Activated naive CD8-positive, alpha-beta T cell treated with anti-CD3 and anti-CD28 coated beads, Interleukin-2, amount 50 U/mL, for 24 hours (primary cell): ENCODE measurements at regions not wholly inside any gene's neighbourhood (a gene's known extent, or its start where the extent isn't known, plus 50 kb on each side); places are given as distances from the start of the nearest gene placed in this dataset.
"Not testable (repeated sequence)": the region's sequence is repeated elsewhere in the genome, so short reads cannot be mapped to it uniquely, and the experiment has no call there.

Experiments used
- ATAC-seq: fragments of 150-1000 bp; cut with Tn5 transposase; one replicate; pipeline ENCODE4 v1.10.0; 2021
- DNase-seq: peaks from one replicate; pipeline ENCODE4 v3.0.0; 2021
- H3K27ac Mint-ChIP-seq: one replicate; pipeline ENCODE4 v1.8.0; 2021; ENCODE audit warnings: mild to moderate bottlenecking, mixed read lengths
- H3K27me3 Mint-ChIP-seq: one replicate; pipeline ENCODE4 v1.8.0; 2021; ENCODE audit warnings: mixed read lengths
- H3K36me3 Mint-ChIP-seq: one replicate; pipeline ENCODE4 v1.8.0; 2021; ENCODE audit warnings: low read depth, mixed read lengths
- H3K4me1 Mint-ChIP-seq: one replicate; pipeline ENCODE4 v1.8.0; 2021; ENCODE audit warnings: mixed read lengths
- H3K4me3 Mint-ChIP-seq: one replicate; pipeline ENCODE4 v1.8.0; 2021; ENCODE audit warnings: mild to moderate bottlenecking, moderate library complexity, mixed read lengths
- H3K9me3 Mint-ChIP-seq: one replicate; pipeline ENCODE4 v1.8.0; 2021; ENCODE audit warnings: mixed read lengths

GRCh38 chr12:28776913-28777422 lies 372.1 kb upstream of the FAR2 start:
- peaks cover 2% of the 10 kb centered on the region for H3K27me3 Mint-ChIP-seq
- no peak overlapping the region for H3K4me3 Mint-ChIP-seq
- DNase-seq (no peak), ATAC-seq (no peak)
- no peak overlapping the region for H3K27ac Mint-ChIP-seq
- H3K9me3 Mint-ChIP-seq, result no peaks in the 10 kb centered on the region
- peaks cover 2% of the 10 kb centered on the region for H3K4me1 Mint-ChIP-seq
- H3K36me3 Mint-ChIP-seq, result no peaks in the 10 kb centered on the region

DNA sequence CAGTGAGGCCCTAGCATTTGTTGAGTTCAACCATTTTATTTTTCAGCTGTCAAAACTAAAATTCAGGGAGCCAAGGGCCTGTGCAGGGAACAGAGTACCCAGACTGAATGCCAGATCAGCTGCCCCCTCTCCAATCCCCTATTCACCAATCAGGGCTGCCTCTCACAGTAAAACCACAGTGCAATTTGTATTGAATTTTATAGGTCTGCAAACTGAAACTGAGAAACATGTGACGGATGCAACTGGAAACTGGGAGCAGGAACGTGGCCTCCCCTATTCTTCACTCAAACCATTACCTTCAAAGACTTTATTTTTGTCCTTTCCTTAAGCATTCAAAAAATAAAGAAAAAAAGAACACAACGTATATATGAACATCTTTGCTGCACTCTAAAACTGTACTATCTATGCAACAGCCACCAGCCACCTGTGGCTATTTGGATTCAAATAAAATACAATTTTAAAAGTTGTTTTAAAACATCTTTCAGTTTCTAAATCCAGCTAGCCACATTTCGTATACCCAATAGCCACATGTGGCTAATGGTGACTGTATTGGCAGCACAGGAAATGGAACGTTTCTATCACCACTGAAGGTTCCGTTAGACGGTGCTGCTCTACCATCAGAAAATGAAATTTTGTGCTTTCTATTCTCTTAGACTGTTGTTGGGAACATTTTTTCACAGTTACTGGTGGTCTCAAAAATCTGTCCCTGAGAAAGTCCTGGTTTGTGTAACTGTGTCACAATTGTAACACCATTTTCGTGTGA lies 371.3 kb upstream of the FAR2 start:
- Mint-ChIP-seq H3K9me3 (no peaks in the 10 kb centered on the region), H3K27ac (no peak overlapping the region), H3K36me3 (no peaks in the 10 kb centered on the region), H3K4me3 (no peak overlapping the region), H3K4me1 (peaks cover 2% of the 10 kb centered on the region), H3K27me3 (peaks cover 2% of the 10 kb centered on the region)
- DNase-seq, result no peak
- ATAC-seq, result peak; percentile 36

DNA sequence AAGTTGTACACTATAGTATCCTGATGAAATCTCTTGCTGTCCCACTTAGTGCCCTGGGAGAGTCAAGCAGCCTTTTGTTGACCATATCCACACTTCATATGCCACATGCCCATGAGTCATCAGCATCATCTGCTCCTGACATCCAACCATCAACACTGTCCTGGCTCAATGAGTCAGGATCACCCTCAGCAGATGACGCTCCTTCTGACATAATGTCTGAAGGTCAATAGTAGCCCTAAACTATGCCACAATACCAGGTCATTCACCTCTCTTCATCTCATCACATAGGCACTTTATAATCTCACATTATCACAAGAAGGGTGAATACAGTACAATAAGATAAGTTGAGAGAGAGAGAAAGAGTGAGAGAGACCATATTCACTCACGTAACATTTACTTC lies 369.0 kb upstream of the FAR2 start:
- Mint-ChIP-seq H3K4me3 (no peak overlapping the region), H3K36me3 (no peaks in the 10 kb centered on the region), H3K27ac (no peak overlapping the region), H3K4me1 (peaks cover 2% of the 10 kb centered on the region), H3K27me3 (peaks cover 4% of the 10 kb centered on the region), H3K9me3 (no peaks in the 10 kb centered on the region)
- ATAC-seq, result peak; percentile 49
- no peak for DNase-seq

GRCh38 chr12:28780960-28781359 lies 368.1 kb upstream of the FAR2 start:
- H3K4me3 Mint-ChIP-seq, result no peak overlapping the region
- ATAC-seq (no peak), DNase-seq (no peak)
- peaks cover 2% of the 10 kb centered on the region for H3K4me1 Mint-ChIP-seq
- H3K9me3 Mint-ChIP-seq, result no peaks in the 10 kb centered on the region
- H3K27ac Mint-ChIP-seq, result no peak overlapping the region
- H3K27me3 Mint-ChIP-seq, result peaks cover 4% of the 10 kb centered on the region
- H3K36me3 Mint-ChIP-seq, result no peaks in the 10 kb centered on the region

DNA sequence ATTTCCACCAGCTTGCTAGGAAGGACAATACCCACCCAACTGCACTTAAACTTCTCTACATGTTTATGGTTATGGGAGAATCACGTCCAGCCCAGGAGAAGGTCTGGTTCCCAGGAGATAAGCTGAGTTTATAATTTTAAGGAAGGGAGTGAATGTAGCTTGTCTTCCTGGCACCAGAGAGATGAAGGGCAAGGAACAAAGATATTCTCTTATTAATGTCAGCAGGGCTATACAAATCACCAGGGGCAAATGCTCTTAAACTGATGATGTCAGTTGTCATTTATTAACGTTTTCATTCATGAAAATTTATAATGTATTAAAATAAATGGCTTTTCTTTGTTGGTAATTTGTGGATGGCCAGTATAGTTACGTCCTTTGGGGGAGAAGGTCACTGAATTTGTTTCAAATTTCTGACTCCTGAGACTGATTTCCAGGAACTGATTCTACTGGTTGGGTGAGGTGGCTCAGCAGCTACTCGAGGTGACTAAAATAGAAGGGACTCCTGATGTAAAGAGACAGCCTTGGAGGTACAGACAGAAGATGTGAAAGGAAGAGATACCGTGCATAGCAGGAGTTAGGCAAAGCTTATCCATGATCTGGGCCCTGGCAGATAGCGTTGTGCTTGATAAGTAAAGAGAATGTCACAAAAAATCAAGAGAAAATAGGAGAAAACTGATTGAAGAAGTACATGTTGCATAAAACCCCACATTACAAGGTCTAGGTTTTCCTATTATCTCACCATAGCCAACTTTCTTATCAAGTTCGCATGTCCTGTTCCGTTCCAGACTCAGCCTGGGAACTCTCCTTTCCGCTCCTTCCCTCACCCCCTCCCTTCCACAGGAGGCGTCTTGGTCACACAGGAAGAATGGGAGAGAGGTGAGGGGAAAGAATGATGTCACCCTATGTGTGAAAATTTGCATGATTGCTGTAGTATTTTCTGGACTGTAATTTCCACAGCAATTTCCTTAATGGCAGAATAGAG lies 367.1 kb upstream of the FAR2 start:
- Mint-ChIP-seq H3K27me3 (peaks cover 4% of the 10 kb centered on the region), H3K36me3 (no peaks in the 10 kb centered on the region)

DNA sequence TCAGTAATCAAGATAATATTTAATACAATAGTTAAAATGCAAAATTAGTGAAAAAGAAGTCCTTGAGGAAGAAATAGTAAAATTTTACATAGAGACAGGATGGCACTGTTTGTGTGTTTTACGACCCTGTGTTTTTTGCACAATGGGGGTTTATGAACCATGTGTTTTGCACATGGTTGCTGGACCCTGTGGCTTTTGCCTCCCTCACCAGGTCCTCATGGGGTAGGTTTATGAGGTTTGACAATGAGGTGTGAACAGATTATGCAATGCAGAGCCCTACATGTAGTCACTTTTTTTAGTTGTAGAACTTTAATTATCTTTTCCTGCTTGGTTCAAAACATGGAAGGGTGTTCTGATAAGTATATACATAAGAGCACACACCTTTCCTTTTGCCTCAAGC lies 366.3 kb upstream of the FAR2 start:
- Mint-ChIP-seq H3K4me3 (no peak overlapping the region), H3K4me1 (peaks cover 2% of the 10 kb centered on the region), H3K27ac (no peak overlapping the region), H3K9me3 (no peaks in the 10 kb centered on the region), H3K36me3 (no peaks in the 10 kb centered on the region), H3K27me3 (peaks cover 5% of the 10 kb centered on the region)
- DNase-seq, result no peak
- no peak for ATAC-seq

More for the DNA sequence above, 367.1 kb upstream of the FAR2 start:
- Mint-ChIP-seq H3K4me3 (no peak overlapping the region), H3K4me1 (peaks cover 2% of the 10 kb centered on the region), H3K27ac (no peak overlapping the region), H3K9me3 (no peaks in the 10 kb centered on the region)
- DNase-seq, result no peak
- ATAC-seq, result no peak

GRCh38 chr12:28787151-28787550 lies 361.9 kb upstream of the FAR2 start:
- no peak for ATAC-seq
- H3K9me3 Mint-ChIP-seq, result no peaks in the 10 kb centered on the region
- no peak overlapping the region for H3K27ac Mint-ChIP-seq
- H3K4me3 Mint-ChIP-seq, result no peak overlapping the region
- no peak for DNase-seq
- peaks cover 5% of the 10 kb centered on the region for H3K27me3 Mint-ChIP-seq
- no peaks in the 10 kb centered on the region for H3K4me1 Mint-ChIP-seq
- no peaks in the 10 kb centered on the region for H3K36me3 Mint-ChIP-seq

DNA sequence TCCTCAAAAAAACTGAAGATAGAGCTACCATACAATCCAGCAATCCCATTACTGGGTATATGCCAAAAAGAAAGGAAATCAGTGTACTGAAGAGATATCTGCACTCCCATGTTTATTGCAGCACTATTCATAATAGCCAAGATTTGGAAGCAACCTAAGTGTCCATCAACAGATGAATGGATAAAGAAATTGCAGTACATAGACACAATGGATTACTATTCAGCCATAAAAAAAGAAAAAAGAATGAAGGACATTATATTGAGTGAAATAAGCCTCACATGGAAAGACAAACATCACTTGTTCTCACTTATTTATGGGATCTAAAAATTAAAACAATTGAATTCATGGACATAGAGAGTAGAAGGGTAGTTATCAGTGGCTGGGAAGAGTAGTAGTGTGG lies 360.8 kb upstream of the FAR2 start:
- H3K27ac Mint-ChIP-seq, H3K4me3 Mint-ChIP-seq, H3K36me3 Mint-ChIP-seq, DNase-seq, ATAC-seq, H3K9me3 Mint-ChIP-seq, H3K4me1 Mint-ChIP-seq, H3K27me3 Mint-ChIP-seq: not testable (repeated sequence)

DNA sequence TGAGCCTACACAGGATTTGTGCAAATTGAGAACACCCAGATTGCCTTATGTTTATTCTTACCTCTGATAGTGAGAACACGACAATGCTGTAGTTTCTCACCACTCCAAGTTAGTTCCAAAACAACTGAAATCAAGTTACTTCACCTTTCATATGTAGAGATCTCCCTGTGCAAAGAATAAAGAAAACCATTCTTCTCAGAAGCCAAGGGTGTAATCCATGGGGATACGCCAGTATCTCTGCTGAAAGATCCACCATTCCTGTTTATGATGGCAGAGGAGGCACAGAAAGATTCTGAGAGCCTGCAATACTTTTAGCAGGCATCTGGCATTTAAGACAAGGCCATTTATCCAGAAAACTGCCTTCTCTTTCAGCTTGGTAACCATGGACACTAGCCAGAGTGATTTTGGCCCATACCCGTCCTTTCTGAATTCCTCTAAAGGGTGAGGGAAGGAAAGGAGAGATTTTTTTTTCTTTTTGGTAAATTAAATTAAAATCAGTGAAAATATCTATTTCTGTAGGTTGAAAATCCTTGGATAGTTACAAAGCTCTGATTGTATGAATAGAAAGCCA lies 355.4 kb upstream of the FAR2 start:
- H3K9me3 Mint-ChIP-seq, result no peaks in the 10 kb centered on the region
- H3K36me3 Mint-ChIP-seq, result no peaks in the 10 kb centered on the region
- no peak overlapping the region for H3K4me3 Mint-ChIP-seq
- no peak for DNase-seq
- no peak for ATAC-seq
- H3K4me1 Mint-ChIP-seq, result no peaks in the 10 kb centered on the region
- peaks cover 4% of the 10 kb centered on the region for H3K27me3 Mint-ChIP-seq
- H3K27ac Mint-ChIP-seq, result no peak overlapping the region

GRCh38 chr12:28794211-28794610 lies 354.9 kb upstream of the FAR2 start:
- Mint-ChIP-seq H3K36me3 (no peaks in the 10 kb centered on the region), H3K9me3 (no peaks in the 10 kb centered on the region), H3K4me3 (no peak overlapping the region), H3K27ac (no peak overlapping the region), H3K4me1 (no peaks in the 10 kb centered on the region), H3K27me3 (peaks cover 4% of the 10 kb centered on the region)
- ATAC-seq, result no peak
- DNase-seq, result no peak

DNA sequence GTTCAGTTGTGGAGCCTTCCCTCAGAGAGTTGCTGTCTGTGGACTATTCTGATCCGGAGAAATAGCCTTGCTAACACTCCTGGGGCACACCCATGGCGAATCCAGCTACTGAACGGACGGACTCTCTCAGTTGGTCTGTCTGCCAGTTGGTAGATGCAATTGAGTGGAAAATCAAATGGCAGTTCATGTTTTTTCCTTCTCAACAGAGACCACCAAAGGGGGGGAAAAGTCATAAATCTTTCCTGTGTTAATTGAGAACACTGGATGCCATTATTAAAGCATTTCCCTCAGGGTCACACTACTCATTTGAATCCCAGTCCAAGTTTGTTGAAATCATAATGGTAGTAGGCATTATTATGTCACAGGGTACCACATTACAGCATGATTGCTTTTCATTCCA lies 354.3 kb upstream of the FAR2 start:
- Mint-ChIP-seq H3K4me1 (no peaks in the 10 kb centered on the region), H3K36me3 (no peaks in the 10 kb centered on the region), H3K4me3 (no peak overlapping the region), H3K27ac (no peak overlapping the region), H3K27me3 (peaks cover 4% of the 10 kb centered on the region), H3K9me3 (no peaks in the 10 kb centered on the region)
- no peak for DNase-seq
- no peak for ATAC-seq

- H3K36me3 Mint-ChIP-seq, result no peaks in the 10 kb centered on the region
- no peaks in the 10 kb centered on the region for H3K9me3 Mint-ChIP-seq
- no peak for ATAC-seq
- H3K4me1 Mint-ChIP-seq, result no peaks in the 10 kb centered on the region
- H3K4me3 Mint-ChIP-seq, result no peak overlapping the region
- H3K27ac Mint-ChIP-seq, result no peak overlapping the region
- DNase-seq, result no peak
- peaks cover 4% of the 10 kb centered on the region for H3K27me3 Mint-ChIP-seq
Measured at GRCh38 chr12:28795311-28795710, 353.8 kb upstream of the FAR2 start.

GRCh38 chr12:28799348-28799747 lies 349.7 kb upstream of the FAR2 start:
- no peak for ATAC-seq
- H3K4me1 Mint-ChIP-seq, result no peaks in the 10 kb centered on the region
- H3K9me3 Mint-ChIP-seq, result no peaks in the 10 kb centered on the region
- H3K36me3 Mint-ChIP-seq, result no peaks in the 10 kb centered on the region
- no peak overlapping the region for H3K27ac Mint-ChIP-seq
- no peak overlapping the region for H3K4me3 Mint-ChIP-seq
- no peaks in the 10 kb centered on the region for H3K27me3 Mint-ChIP-seq
- no peak for DNase-seq

DNA sequence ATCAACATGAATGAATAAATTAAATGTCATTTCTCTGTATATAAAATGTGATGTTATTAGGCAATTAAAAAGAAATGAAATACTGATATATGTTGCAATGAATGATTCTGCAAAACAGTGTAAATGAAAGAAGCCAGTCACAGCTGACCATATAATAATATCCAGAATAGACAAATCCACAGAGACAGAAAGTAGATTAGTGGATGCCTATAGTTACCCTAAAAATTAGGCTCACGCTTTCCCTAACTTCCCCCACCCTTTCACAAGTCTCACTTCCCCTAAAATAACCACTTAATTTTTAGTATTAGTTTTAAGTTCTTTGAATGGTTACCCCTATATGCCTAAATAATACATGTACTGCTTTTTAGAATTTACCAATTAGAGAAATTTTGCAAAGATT lies 348.9 kb upstream of the FAR2 start:
- Mint-ChIP-seq H3K27me3 (no peaks in the 10 kb centered on the region), H3K9me3 (no peaks in the 10 kb centered on the region), H3K36me3 (no peaks in the 10 kb centered on the region), H3K27ac (no peak overlapping the region), H3K4me3 (no peak overlapping the region), H3K4me1 (no peaks in the 10 kb centered on the region)
- ATAC-seq (no peak), DNase-seq (no peak)
